BJ (cell line): ENCODE measurements at regions not wholly inside any gene's neighbourhood (a gene's known extent, or its start where the extent isn't known, plus 50 kb on each side); places are given as distances from the start of the nearest gene placed in this dataset.

ENCODE experiments used
- CTCF ChIA-PET: fragments of 350-600 bp; formaldehyde crosslinking; extraction: SDS; loops from one replicate; lab custom pipeline; 2021; ENCODE audit warnings: antibody characterized with exemption, inconsistent platforms; lab: Yijun Ruan, JAX
- POLR2A ChIA-PET: fragments of 300-600 bp; sonication (Branson Sonifier 250); formaldehyde crosslinking; extraction: SDS; loops from one replicate; lab custom pipeline; 2021; ENCODE audit warnings: antibody characterized with exemption; lab: Charles Lee
- DNase-seq: peaks from one replicate; pipeline ENCODE4 v3.0.0-alpha.2; 2011; ENCODE audit warnings: low read depth
- H3K27me3 ChIP-seq: 2 replicates; pipeline ENCODE4 v1.6.0; 2011; ENCODE audit warnings: low read length; ENCODE audit not compliant: control insufficient read depth, insufficient read depth
- H3K36me3 ChIP-seq: 2 replicates; pipeline ENCODE4 v1.5.1; 2011; ENCODE audit warnings: low read length; ENCODE audit not compliant: control insufficient read depth, insufficient read depth
- H3K4me3 ChIP-seq: 2 replicates; pipeline ENCODE4 v1.5.1; 2011; ENCODE audit warnings: low read depth, mild to moderate bottlenecking, control low read depth, low read length
- TF ChIP-seq, protein P1 (sequence below): IDR thresholded peaks from 2 replicates; pipeline ENCODE4 v1.5.1; 2011; ENCODE audit warnings: low read depth, mild to moderate bottlenecking, control low read depth, inconsistent platforms, low read length, moderate library complexity; ENCODE audit not compliant: insufficient read depth

DNA sequence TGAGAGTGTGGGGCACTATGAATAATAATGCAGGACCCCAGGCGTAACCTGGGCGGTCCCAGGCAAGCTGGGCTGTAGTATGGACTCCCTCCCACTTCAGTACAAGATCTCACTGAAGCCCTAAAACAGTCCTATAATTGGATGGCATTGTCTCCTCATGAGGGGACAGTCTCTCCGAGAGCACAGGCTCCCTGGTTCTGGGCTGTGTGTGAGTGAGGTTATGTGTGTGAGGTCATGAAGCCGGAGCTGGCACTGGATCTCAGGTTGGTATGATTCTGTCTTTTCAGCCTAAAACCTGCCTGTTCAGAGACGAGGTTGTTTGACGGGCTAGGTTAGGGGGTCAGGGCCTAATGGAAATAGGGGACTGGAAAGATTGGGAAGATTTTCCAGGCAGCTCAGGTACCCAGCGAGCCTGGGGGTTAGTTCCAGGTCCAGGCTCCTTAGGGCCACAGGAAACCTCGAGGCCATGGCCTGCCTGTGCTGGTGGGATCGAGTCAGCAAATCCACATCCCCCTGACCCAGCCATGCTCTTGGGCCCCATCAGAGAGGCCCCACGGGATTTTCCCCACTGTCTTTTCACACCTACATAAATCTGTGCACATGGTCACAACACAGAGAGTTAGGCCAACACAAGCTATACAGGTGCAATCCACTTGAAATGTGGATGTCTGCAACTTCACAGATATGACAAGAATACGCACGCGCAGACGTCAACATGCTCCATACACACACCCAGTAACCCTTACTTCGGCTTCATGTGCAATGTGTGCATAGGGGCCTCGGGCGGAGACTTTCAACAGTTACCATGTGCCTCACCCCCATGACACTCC is 94.8 kb downstream of the INHBB start:
- CTCF ChIA-PET: interaction anchor here (0.6 to 2.0 kb wide), 2 partner anchors 128 to 252 kb away, joined by 3 to 4 read pairs; no protein-coding TSS in a partner anchor
- Histone ChIP-seq H3K27me3 (peaks cover 6% of the 10 kb centered on the region), H3K36me3 (no peaks in the 10 kb centered on the region), H3K4me3 (no peak overlapping the region)
- TF ChIP-seq, protein P1, sequence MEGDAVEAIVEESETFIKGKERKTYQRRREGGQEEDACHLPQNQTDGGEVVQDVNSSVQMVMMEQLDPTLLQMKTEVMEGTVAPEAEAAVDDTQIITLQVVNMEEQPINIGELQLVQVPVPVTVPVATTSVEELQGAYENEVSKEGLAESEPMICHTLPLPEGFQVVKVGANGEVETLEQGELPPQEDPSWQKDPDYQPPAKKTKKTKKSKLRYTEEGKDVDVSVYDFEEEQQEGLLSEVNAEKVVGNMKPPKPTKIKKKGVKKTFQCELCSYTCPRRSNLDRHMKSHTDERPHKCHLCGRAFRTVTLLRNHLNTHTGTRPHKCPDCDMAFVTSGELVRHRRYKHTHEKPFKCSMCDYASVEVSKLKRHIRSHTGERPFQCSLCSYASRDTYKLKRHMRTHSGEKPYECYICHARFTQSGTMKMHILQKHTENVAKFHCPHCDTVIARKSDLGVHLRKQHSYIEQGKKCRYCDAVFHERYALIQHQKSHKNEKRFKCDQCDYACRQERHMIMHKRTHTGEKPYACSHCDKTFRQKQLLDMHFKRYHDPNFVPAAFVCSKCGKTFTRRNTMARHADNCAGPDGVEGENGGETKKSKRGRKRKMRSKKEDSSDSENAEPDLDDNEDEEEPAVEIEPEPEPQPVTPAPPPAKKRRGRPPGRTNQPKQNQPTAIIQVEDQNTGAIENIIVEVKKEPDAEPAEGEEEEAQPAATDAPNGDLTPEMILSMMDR: no peak
- DNase-seq: no peak
- POLR2A ChIA-PET: interaction anchor here (0.6 kb wide), 1 partner anchor 368 kb away, joined by 22 read pairs; no protein-coding TSS in a partner anchor

- Histone ChIP-seq H3K27me3 (peaks cover 6% of the 10 kb centered on the region), H3K4me3 (no peak overlapping the region), H3K36me3 (no peaks in the 10 kb centered on the region)
- TF ChIP-seq, protein P1: no peak
- ChIA-PET CTCF (interaction anchor here (2.0 kb wide), 1 partner anchor 128 kb away, joined by 4 read pairs; no protein-coding TSS in a partner anchor), POLR2A (no interaction called here)
- no peak for DNase-seq
Observed at GRCh38 chr2:120441351-120441700, 95.4 kb downstream of the INHBB start.

GRCh38 chr2:120441744-120442471 is 96.0 kb downstream of the INHBB start:
- DNase-seq: no peak
- POLR2A ChIA-PET: no interaction called here
- TF ChIP-seq, protein P1: no peak
- Histone ChIP-seq H3K27me3 (peaks cover 6% of the 10 kb centered on the region), H3K4me3 (no peak overlapping the region), H3K36me3 (no peaks in the 10 kb centered on the region)
- CTCF ChIA-PET: interaction anchor here (2.0 kb wide), 1 partner anchor 129 kb away, joined by 4 read pairs; no protein-coding TSS in a partner anchor

GRCh38 chr2:120442541-120442922 is 96.6 kb downstream of the INHBB start:
- H3K4me3 ChIP-seq: no peak overlapping the region
- TF ChIP-seq, protein P1: no peak
- ChIA-PET POLR2A (no interaction called here), CTCF (interaction anchor here (1.9 kb wide), 1 partner anchor 7 kb away, joined by 4 read pairs; no protein-coding TSS in a partner anchor)
- DNase-seq: no peak
- no peaks in the 10 kb centered on the region for H3K36me3 ChIP-seq
- peaks cover 6% of the 10 kb centered on the region for H3K27me3 ChIP-seq
